SU-DHL-6 (cell line): ENCODE measurements at regions not wholly inside any gene's neighbourhood (a gene's known extent, or its start where the extent isn't known, plus 50 kb on each side); places are given as distances from the start of the nearest gene placed in this dataset.

Experiments used
- CTCF ChIP-seq: fragments of 200-600 bp; sonication (generic); IDR thresholded peaks from one replicate; pipeline ENCODE4 v1.5.1; 2017; ENCODE audit warnings: antibody characterized with exemption, mild to moderate bottlenecking, low read length, moderate library complexity; ENCODE audit not compliant: insufficient read depth, poor library complexity, severe bottlenecking
- EZH2phosphoT487 ChIP-seq: fragments of 200-600 bp; sonication (generic), shearing (Covaris generic); conservative IDR thresholded peaks from 2 replicates; pipeline ENCODE4 v1.6.1; 2018; ENCODE audit warnings: mild to moderate bottlenecking, antibody characterized with exemption, low read length, moderate library complexity, mixed read lengths

- TF ChIP-seq CTCF (no peak), EZH2phosphoT487 (no peak)
Measured at GRCh38 chr5:88653471-88653870, 229.5 kb downstream of the MEF2C start.
